ENCODE measurements at regions not wholly inside any gene's neighbourhood (a gene's known extent, or its start where the extent isn't known, plus 50 kb on each side); places are given as distances from the start of the nearest gene placed in this dataset.
"Not testable (repeated sequence)": the region's sequence is repeated elsewhere in the genome, so short reads cannot be mapped to it uniquely, and the experiment has no call there.

- Histone ChIP-seq H4K8ac (replicated peaks; ENCODE audit: insufficient read length, low read depth, low read length) (no peak overlapping the region), H3K79me1 (ENCODE audit: insufficient read depth, low read depth, low read length, poor library complexity, severe bottlenecking) (no peaks in the 10 kb centered on the region), H2BK5ac (ENCODE audit: insufficient read length, low read length) (no peak overlapping the region), H2BK15ac (ENCODE audit: low read depth, low read length) (no peak overlapping the region), H4K91ac (ENCODE audit: insufficient read length, low read depth, low read length) (no peak overlapping the region), H3K4me1 (ENCODE audit: insufficient read depth, low read length) (no peaks in the 10 kb centered on the region), H3K9me3 (ENCODE audit: control insufficient read depth, low read depth, low read length) (peaks cover 5% of the 10 kb centered on the region), H4K20me1 (ENCODE audit: control insufficient read depth, insufficient read depth, insufficient read length) (no peaks in the 10 kb centered on the region), H3K4ac (ENCODE audit: low read depth, low read length) (no peak overlapping the region), H4K5ac (ENCODE audit: insufficient read length, low read depth, low read length) (no peak overlapping the region), H2BK12ac (ENCODE audit: insufficient read length, low read depth, low read length) (no peak overlapping the region), H3K18ac (ENCODE audit: insufficient read length, low read depth, low read length) (no peak overlapping the region), H3K4me2 (ENCODE audit: insufficient read depth, insufficient read length, low read length) (no peak overlapping the region), H2BK120ac (ENCODE audit: low read depth, low read length, poor library complexity, severe bottlenecking) (no peak overlapping the region), H3K27me3 (ENCODE audit: insufficient read depth, low read length) (0 out of 2 replicates have a peak, but pooled peaks cover 2% of the 10 kb centered on the region), H3T11ph (ENCODE audit: low read length) (no peak overlapping the region), H2AK5ac (ENCODE audit: insufficient read length, low read length) (no peak overlapping the region), H3K79me2 (ENCODE audit: insufficient read depth, low read length) (no peaks in the 10 kb centered on the region), H3K14ac (ENCODE audit: insufficient read depth, low read length) (no peak overlapping the region), H3K56ac (ENCODE audit: insufficient read length, low read depth, low read length) (no peak overlapping the region), H3K9ac (ENCODE audit: extremely low read depth, insufficient read length, low read length) (no peak overlapping the region), H2BK20ac (ENCODE audit: low read depth, low read length, poor library complexity, severe bottlenecking) (no peak overlapping the region), H3K23me2 (ENCODE audit: insufficient read length, low read depth, low read length, poor library complexity, severe bottlenecking) (no peaks in the 10 kb centered on the region), H3K23ac (ENCODE audit: insufficient read length, low read depth, low read length) (no peak overlapping the region), H3K27ac (ENCODE audit: insufficient read length, low read depth, low read length) (no peak overlapping the region), H2AFZ (ENCODE audit: low read length) (no peak overlapping the region)
- no peak for TF ChIP-seq CTCF (conservative IDR thresholded peaks at IDR 0.05)
- no peak overlapping the region for H3K4me3 Mint-ChIP-seq
- peaks cover 28 to 30% of the 10 kb centered on the region in 2 experiments for H3K9me3 Mint-ChIP-seq
- H3K27ac Mint-ChIP-seq: no peak overlapping the region
- peaks cover 55% of the 10 kb centered on the region for H3K27me3 Mint-ChIP-seq (ENCODE audit: low read depth)
- peaks cover 14 to 28% of the 10 kb centered on the region in 2 experiments for H3K4me1 Mint-ChIP-seq
- no CpG with 5 or more reads among the region's 4 CpGs for WGBS (ENCODE audit: extremely low coverage, insufficient read length, low lambda C conversion rate)
- DNase-seq: no peak
- peaks cover 2 to 12% (median 9%) of the 10 kb centered on the region in 3 experiments; a peak in 6 of 7 replicates for H3K36me3 Mint-ChIP-seq (ENCODE audit: insufficient read depth in 1 of 3, low read depth in 3 of 3)
These were observed 111.5 kb downstream of the PSMG1 start for GRCh38 chr21:39071623-39072214.

GRCh38 chr21:39069856-39070255 lies 113.4 kb downstream of the PSMG1 start:
- H3K9me3 Mint-ChIP-seq: peaks cover 22 to 28% of the 10 kb centered on the region in 2 experiments

More at GRCh38 chr21:39069856-39070255, 113.4 kb downstream of the PSMG1 start:
- H3K9ac ChIP-seq (ENCODE audit: extremely low read depth, insufficient read length, low read length); H3K27me3 ChIP-seq (ENCODE audit: insufficient read depth, low read length); H3T11ph ChIP-seq (ENCODE audit: low read length); H2BK5ac ChIP-seq (ENCODE audit: insufficient read length, low read length); H3K9me3 ChIP-seq (ENCODE audit: control insufficient read depth, low read depth, low read length); H3K27ac Mint-ChIP-seq; H4K91ac ChIP-seq (ENCODE audit: insufficient read length, low read depth, low read length); H3K18ac ChIP-seq (ENCODE audit: insufficient read length, low read depth, low read length); H3K4me3 Mint-ChIP-seq; H3K4me2 ChIP-seq (ENCODE audit: insufficient read depth, insufficient read length, low read length); H2AK5ac ChIP-seq (ENCODE audit: insufficient read length, low read length); H3K23ac ChIP-seq (ENCODE audit: insufficient read length, low read depth, low read length); H3K79me1 ChIP-seq (ENCODE audit: insufficient read depth, low read depth, low read length, poor library complexity, severe bottlenecking); H3K4me1 ChIP-seq (ENCODE audit: insufficient read depth, low read length); H2BK120ac ChIP-seq (ENCODE audit: low read depth, low read length, poor library complexity, severe bottlenecking); H3K27ac ChIP-seq (ENCODE audit: insufficient read length, low read depth, low read length); H3K14ac ChIP-seq (ENCODE audit: insufficient read depth, low read length); H3K4ac ChIP-seq (ENCODE audit: low read depth, low read length); H3K23me2 ChIP-seq (ENCODE audit: insufficient read length, low read depth, low read length, poor library complexity, severe bottlenecking); H2BK12ac ChIP-seq (ENCODE audit: insufficient read length, low read depth, low read length); H4K8ac ChIP-seq (replicated peaks; ENCODE audit: insufficient read length, low read depth, low read length); H3K79me2 ChIP-seq (ENCODE audit: insufficient read depth, low read length); DNase-seq; H4K20me1 ChIP-seq (ENCODE audit: control insufficient read depth, insufficient read depth, insufficient read length); H2BK15ac ChIP-seq (ENCODE audit: low read depth, low read length); H3K56ac ChIP-seq (ENCODE audit: insufficient read length, low read depth, low read length); H2BK20ac ChIP-seq (ENCODE audit: low read depth, low read length, poor library complexity, severe bottlenecking); H4K5ac ChIP-seq (ENCODE audit: insufficient read length, low read depth, low read length); H2AFZ ChIP-seq (ENCODE audit: low read length): not testable (repeated sequence)
- peaks cover 2 to 13% (median 2%) of the 10 kb centered on the region in 3 experiments; a peak in 6 of 7 replicates for H3K36me3 Mint-ChIP-seq (ENCODE audit: insufficient read depth in 1 of 3, low read depth in 3 of 3)
- no CpG with 5 or more reads among the region's 3 CpGs for WGBS (ENCODE audit: extremely low coverage, insufficient read length, low lambda C conversion rate)
- H3K4me1 Mint-ChIP-seq: peaks cover 9 to 14% of the 10 kb centered on the region in 2 experiments; a peak in 3 of 4 replicates
- H3K27me3 Mint-ChIP-seq (ENCODE audit: low read depth): peaks cover 39% of the 10 kb centered on the region
